GM18505 (cell line): ENCODE measurements at regions not wholly inside any gene's neighbourhood (a gene's known extent, or its start where the extent isn't known, plus 50 kb on each side); places are given as distances from the start of the nearest gene placed in this dataset.

Source experiments
- ATAC-seq: cut with Tn5 transposase; IDR thresholded peaks from one replicate; pipeline ENCODE4 v1.9.1; 2021; ENCODE audit not compliant: unreplicated experiment
- POLR2A ChIP-seq: IDR thresholded peaks from 4 replicates; pipeline ENCODE4 v1.6.1; 2011; ENCODE audit warnings: borderline replicate concordance; ENCODE audit not compliant: insufficient read depth, insufficient read length; ENCODE audit errors: extremely low read depth

DNA sequence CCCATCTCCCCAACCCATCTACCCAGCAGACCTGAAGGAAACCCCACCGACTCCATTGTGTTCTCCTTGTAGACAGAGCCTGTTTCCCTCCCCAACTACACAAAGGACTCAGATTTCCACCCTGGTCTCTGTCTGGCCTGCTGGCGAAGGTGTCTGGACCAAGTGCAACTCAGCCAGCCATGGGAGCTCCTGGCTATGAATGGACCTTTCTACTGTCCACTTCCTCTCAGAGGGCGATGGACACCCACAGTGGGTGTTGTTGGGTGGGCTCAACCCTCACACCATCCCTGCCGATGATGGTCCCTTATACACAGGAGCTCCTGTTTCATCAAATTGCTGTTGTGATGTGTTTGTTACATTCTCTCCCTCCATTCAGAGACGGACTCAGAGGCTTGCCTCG is 112.5 kb upstream of the PHACTR3 start:
- TF ChIP-seq POLR2A: no peak
- no peak for ATAC-seq

- TF ChIP-seq POLR2A: no peak
These were observed 110.4 kb upstream of the PHACTR3 start for GRCh38 chr20:59493926-59494325.

DNA sequence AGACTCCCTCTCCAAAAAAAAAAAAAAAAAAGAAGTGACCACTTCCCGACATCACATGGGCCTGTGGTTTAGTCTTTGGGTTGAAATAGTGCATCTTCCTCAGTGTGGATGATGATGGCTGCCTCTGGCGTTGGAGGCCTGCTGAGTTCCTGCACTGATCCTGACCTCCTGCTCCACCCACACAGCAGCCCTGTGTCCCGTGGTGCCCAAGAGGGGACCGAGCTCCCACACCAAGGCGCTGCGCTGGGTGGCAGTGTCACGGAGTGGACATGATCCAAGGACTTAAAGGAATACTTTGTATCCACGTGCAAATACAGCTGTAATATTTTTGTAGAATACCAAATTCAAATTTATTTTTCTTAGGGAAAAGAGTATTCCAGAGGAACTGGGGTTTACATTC is 109.2 kb upstream of the PHACTR3 start:
- TF ChIP-seq POLR2A: no peak
- no peak for ATAC-seq

More at GRCh38 chr20:59493926-59494325, 110.4 kb upstream of the PHACTR3 start:
- no peak for ATAC-seq

- ATAC-seq: no peak
- TF ChIP-seq POLR2A: no peak
These were observed 108.3 kb upstream of the PHACTR3 start for GRCh38 chr20:59495894-59496510.

DNA sequence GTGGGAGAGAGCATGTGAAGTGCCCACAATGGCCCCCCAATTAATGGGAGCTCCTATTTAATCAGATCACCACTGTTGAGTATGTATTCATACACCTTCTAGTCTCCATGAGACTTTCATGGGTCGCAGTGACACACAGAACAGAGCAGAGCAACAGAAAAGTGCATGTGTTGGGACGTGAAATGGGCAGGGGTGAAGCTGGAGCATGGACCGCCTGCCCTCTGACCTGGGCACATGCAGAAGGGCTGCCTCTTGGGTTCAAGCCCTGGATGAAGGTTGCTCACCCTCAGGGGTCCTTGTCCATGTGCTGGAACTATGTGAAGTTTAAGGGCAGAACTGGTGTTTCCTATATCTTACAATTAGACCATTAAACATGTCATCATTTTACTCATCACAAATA is 106.0 kb upstream of the PHACTR3 start:
- TF ChIP-seq POLR2A: no peak
- ATAC-seq: no peak

- no peak for TF ChIP-seq POLR2A
- ATAC-seq: no peak
These were observed 104.5 kb upstream of the PHACTR3 start for GRCh38 chr20:59499863-59500262.

- no peak for ATAC-seq
These were observed 95.6 kb upstream of the PHACTR3 start for GRCh38 chr20:59508729-59509128.

DNA sequence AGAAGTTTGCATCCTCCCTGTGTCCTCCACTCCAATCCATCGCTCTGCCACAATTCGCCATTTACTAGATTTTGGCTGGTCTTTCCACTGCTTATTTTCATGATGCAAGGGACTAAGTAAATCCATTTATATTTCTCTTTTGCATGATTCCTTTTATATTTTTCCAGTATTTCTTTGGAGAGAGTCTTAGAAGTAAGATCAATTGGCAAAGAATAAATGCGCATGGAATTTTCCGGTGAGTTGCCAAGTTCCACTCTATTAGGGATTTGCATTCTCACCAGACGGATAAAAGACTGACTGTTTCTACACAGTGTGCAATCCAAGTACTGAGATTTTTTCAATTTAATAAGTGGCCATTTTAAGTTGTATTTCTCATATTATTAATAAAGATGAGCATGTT is 91.7 kb upstream of the PHACTR3 start:
- TF ChIP-seq POLR2A: no peak
- no peak for ATAC-seq

More at GRCh38 chr20:59508729-59509128, 95.6 kb upstream of the PHACTR3 start:
- TF ChIP-seq POLR2A: no peak

GRCh38 chr20:59514554-59514953 is 89.8 kb upstream of the PHACTR3 start:
- ATAC-seq: no peak

DNA sequence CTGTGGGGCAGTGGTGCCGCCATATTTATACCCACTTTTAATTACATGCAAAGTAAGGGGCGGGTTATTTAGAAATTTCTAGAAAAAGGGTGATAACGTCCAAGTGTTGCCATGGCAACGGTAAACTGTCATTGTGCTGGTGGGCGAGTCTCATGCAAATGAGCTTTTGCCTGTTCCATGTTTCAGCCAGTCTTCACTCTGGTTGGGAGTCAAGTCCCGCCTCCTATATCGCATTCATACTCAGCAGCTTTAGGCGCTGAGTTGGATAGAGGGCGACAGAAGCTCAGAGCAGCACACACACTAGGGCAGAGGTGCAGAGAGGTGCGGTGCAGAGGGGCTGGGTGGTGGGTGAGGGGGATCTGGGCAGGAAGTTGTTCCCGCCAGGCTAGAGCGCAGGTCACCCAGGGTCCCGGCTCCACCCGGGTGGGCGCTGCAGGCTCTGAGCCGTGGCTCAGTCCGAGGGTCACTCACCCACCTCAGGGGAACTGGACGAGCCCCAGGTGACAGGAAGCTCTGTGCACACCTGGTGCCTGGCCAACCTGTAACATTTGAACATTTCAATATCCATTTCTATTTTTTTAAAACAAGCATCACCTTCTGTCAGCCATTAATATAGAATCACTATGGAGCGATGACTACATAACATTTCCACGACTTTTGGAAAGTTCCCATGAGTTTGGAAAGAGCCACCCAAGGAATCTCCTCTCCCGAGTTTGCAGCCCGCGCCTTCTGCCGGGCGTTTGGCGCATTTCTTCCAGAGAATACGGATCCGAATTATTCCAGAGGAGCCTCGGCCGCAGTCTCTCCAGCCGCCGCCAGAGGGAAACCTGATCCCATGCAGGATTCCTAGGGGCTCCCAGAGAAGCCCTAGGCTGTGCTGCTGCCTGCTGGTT is 89.1 kb upstream of the PHACTR3 start:
- no peak for TF ChIP-seq POLR2A
- no peak for ATAC-seq

More at GRCh38 chr20:59514554-59514953, 89.8 kb upstream of the PHACTR3 start:
- no peak for TF ChIP-seq POLR2A

DNA sequence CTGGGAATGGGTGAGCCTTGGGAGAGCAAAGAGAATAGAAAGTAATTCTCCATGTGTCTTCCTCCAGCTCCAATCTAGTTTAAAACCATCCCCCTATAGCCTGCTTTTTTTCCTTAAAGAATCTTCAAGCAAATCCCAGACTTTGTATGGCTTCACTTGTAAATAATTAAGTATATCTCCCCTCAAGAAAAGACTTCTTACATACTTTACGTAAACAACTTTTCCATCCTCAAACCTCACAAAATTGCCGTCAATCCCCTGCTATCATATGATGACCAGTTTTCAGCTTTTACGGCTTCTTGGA is 88.5 kb upstream of the PHACTR3 start:
- no peak for ATAC-seq
- no peak for TF ChIP-seq POLR2A

DNA sequence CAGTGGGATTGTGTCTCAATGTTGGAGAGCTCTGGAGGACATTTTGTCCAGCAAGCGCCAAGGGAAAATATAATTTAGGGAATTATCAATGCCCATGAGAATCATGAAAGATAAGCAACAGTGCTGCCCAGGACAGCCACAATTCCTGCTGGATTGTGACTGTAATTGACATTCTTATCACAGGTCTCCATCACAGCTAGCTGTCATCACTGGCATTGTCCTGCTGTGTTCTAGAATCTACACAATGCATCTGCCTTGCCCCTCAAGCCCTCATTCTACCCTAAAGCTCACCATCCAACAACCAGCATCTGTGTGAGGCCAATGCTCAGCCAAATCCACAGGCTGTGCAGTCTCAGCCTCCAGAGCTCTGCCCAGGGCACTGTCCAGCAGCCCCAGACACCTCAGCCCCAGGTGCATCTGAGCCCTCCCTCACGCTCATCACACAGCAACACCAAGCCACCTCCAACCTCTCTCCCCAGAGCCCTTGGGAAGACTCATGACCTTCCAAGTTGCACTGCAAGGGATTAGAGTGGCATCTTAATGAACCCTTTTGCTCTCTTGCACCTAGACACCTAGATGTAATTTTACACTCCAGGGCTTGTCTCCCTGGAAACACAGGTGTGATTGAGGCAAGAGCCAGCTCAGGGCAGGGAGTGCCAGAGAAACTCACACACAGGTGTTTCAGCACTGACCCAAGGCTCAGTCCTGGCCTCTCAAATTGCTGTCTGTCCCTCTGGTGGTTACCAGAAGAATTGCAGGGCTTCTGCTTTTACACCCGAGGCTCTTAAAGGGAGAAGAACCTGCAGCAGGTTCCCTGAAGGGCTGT is 85.2 kb upstream of the PHACTR3 start:
- no peak for TF ChIP-seq POLR2A
- ATAC-seq: peak; percentile 69

DNA sequence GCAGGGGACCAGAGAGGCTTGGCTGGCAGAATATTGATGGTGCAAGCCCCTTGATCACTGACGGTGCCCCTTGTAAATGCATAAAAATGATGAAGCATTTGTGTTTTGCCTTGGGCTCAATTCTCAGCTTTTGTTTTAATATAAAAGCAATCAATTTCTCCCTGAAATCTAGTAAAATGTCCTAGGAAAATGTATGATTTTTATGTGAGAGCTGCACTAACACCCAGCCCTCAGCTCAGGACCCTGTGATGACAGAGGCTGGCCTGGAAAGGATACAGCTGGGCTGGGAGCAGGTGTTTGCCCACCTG is 84.7 kb upstream of the PHACTR3 start:
- no peak for ATAC-seq
- TF ChIP-seq POLR2A: no peak
